ENCODE measurements at regions not wholly inside any gene's neighbourhood (a gene's known extent, or its start where the extent isn't known, plus 50 kb on each side); places are given as distances from the start of the nearest gene placed in this dataset.

- CTCF ChIA-PET, result interaction anchor here (0.6 to 15.8 kb wide), 32 partner anchors 9 to 814 kb away, joined by 3 to 304 read pairs (median 6); partner anchors contain the start of gene PHKG1
- no TSS peak for BruUV-seq (replicated peaks)
- H3K36me3 Mint-ChIP-seq (ENCODE audit: insufficient read depth, unreplicated experiment), result no peaks in the 10 kb centered on the region
- intact Hi-C loops (cut with micrococcal nuclease), result no loop called here
- DNase-seq (ENCODE audit: unreplicated experiment), result no peak
- H3K27ac Mint-ChIP-seq (ENCODE audit: low read depth, unreplicated experiment), result no peak overlapping the region
- H3K27me3 Mint-ChIP-seq (ENCODE audit: insufficient read depth, unreplicated experiment), result peaks cover 12% of the 10 kb centered on the region
- TF ChIP-seq, protein P1, sequence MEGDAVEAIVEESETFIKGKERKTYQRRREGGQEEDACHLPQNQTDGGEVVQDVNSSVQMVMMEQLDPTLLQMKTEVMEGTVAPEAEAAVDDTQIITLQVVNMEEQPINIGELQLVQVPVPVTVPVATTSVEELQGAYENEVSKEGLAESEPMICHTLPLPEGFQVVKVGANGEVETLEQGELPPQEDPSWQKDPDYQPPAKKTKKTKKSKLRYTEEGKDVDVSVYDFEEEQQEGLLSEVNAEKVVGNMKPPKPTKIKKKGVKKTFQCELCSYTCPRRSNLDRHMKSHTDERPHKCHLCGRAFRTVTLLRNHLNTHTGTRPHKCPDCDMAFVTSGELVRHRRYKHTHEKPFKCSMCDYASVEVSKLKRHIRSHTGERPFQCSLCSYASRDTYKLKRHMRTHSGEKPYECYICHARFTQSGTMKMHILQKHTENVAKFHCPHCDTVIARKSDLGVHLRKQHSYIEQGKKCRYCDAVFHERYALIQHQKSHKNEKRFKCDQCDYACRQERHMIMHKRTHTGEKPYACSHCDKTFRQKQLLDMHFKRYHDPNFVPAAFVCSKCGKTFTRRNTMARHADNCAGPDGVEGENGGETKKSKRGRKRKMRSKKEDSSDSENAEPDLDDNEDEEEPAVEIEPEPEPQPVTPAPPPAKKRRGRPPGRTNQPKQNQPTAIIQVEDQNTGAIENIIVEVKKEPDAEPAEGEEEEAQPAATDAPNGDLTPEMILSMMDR (IDR thresholded peaks at IDR 0.05; ENCODE audit: unreplicated experiment), result no peak
- no peak overlapping the region for H3K4me3 Mint-ChIP-seq (ENCODE audit: unreplicated experiment)
- H3K9me3 Mint-ChIP-seq (ENCODE audit: unreplicated experiment), result no peaks in the 10 kb centered on the region
- no peaks in the 10 kb centered on the region for H3K4me1 Mint-ChIP-seq (ENCODE audit: insufficient read depth, unreplicated experiment)
- POLR2A ChIA-PET, result no interaction called here
Observed at GRCh38 chr7:55279080-55279845, 85.9 kb upstream of the LANCL2 start.

DNA sequence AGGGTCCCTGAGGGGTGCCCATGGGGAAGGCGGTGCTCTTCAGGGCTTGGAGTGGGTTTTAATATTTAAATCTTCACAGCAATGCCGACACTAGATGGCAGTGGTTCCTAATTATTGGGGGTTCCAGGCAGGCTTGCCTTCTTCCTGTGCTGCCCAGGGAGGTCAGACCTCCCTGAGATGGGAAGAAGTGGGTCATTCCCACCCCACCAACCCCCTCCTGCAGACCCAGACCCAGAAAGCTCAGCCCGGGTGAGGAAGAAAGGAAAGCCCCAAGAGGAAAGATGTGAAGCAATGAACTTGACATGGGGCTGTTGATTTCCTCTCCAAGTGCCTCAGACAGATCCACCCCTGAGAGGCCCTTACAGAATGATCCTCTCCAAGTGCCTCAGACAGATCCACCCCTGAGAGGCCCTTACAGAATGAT lies 85.1 kb upstream of the LANCL2 start:
- no peak overlapping the region for H3K27ac Mint-ChIP-seq (ENCODE audit: low read depth, unreplicated experiment)
- no peaks in the 10 kb centered on the region for H3K9me3 Mint-ChIP-seq (ENCODE audit: unreplicated experiment)
- peaks cover 12% of the 10 kb centered on the region for H3K27me3 Mint-ChIP-seq (ENCODE audit: insufficient read depth, unreplicated experiment)
- intact Hi-C loops (cut with micrococcal nuclease), result loop anchor here (1.0 to 5.0 kb wide), 2 partner anchors 135 to 317 kb away; no protein-coding TSS in a partner anchor
- H3K4me1 Mint-ChIP-seq (ENCODE audit: insufficient read depth, unreplicated experiment), result no peaks in the 10 kb centered on the region
- CTCF ChIA-PET, result interaction anchor here (0.6 to 15.8 kb wide), 53 partner anchors 9 to 813 kb away, joined by 3 to 304 read pairs (median 5); partner anchors contain the start of gene PHKG1
- POLR2A ChIA-PET, result interaction anchor here (0.7 to 2.1 kb wide), 2 partner anchors 86 to 100 kb away, joined by 3 to 7 read pairs; partner anchors contain the start of gene LANCL2
- TF ChIP-seq, protein P1 (IDR thresholded peaks at IDR 0.05; ENCODE audit: unreplicated experiment), result peak; percentile 70
- no peak overlapping the region for H3K4me3 Mint-ChIP-seq (ENCODE audit: unreplicated experiment)
- no peaks in the 10 kb centered on the region for H3K36me3 Mint-ChIP-seq (ENCODE audit: insufficient read depth, unreplicated experiment)
- DNase-seq (ENCODE audit: unreplicated experiment), result peak; percentile 74
- no TSS peak for BruUV-seq (replicated peaks)

DNA sequence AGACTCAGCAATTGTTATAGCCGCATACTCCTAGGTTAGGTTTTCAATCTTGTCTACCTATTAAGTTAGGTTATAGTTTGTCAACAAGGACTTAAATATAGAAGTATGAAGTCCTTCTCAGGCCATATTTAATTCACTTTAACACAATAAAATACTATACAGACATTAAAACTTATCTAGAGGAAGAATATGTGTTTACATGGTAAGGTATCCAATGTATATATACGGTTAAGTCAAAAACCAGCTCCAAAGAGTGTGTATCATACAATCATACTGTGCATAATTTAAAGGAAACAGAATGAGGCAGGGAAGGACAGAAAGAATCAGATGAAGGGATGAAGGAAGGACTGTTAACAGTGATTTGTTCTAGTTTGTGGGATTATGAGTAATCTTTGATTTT lies 79.5 kb upstream of the LANCL2 start:
- intact Hi-C loops (cut with micrococcal nuclease), result no loop called here

GRCh38 chr7:55286666-55287065 lies 78.5 kb upstream of the LANCL2 start:
- Mint-ChIP-seq H3K27me3 (ENCODE audit: insufficient read depth, unreplicated experiment) (peaks cover 71% of the 10 kb centered on the region), H3K36me3 (ENCODE audit: insufficient read depth, unreplicated experiment) (peaks cover 2% of the 10 kb centered on the region), H3K27ac (ENCODE audit: low read depth, unreplicated experiment) (no peak overlapping the region), H3K4me3 (ENCODE audit: unreplicated experiment) (no peak overlapping the region), H3K4me1 (ENCODE audit: insufficient read depth, unreplicated experiment) (no peaks in the 10 kb centered on the region), H3K9me3 (ENCODE audit: unreplicated experiment) (no peaks in the 10 kb centered on the region)
- TF ChIP-seq, protein P1 (IDR thresholded peaks at IDR 0.05; ENCODE audit: unreplicated experiment), result no peak
- ChIA-PET CTCF (interaction anchor here (1.8 to 15.8 kb wide), 2 partner anchors 9 to 129 kb away, joined by 4 to 304 read pairs; no protein-coding TSS in a partner anchor), POLR2A (interaction anchor here (3.6 kb wide), 1 partner anchor 79 kb away, joined by 27 read pairs; the partner anchor contains the start of gene LANCL2)
- no peak for DNase-seq (ENCODE audit: unreplicated experiment)
- BruUV-seq (replicated peaks), result no TSS peak
- intact Hi-C loops (cut with micrococcal nuclease), result no loop called here

More for the DNA sequence above, 79.5 kb upstream of the LANCL2 start:
- Mint-ChIP-seq H3K4me3 (ENCODE audit: unreplicated experiment) (no peak overlapping the region), H3K9me3 (ENCODE audit: unreplicated experiment) (no peaks in the 10 kb centered on the region), H3K36me3 (ENCODE audit: insufficient read depth, unreplicated experiment) (no peaks in the 10 kb centered on the region), H3K4me1 (ENCODE audit: insufficient read depth, unreplicated experiment) (no peaks in the 10 kb centered on the region), H3K27ac (ENCODE audit: low read depth, unreplicated experiment) (no peak overlapping the region), H3K27me3 (ENCODE audit: insufficient read depth, unreplicated experiment) (peaks cover 61% of the 10 kb centered on the region)
- no peak for DNase-seq (ENCODE audit: unreplicated experiment)
- no TSS peak for BruUV-seq (replicated peaks)
- ChIA-PET POLR2A (interaction anchor here (1.4 kb wide), 1 partner anchor 80 kb away, joined by 3 read pairs; no protein-coding TSS in a partner anchor), CTCF (interaction anchor here (0.6 to 15.8 kb wide), 3 partner anchors 124 to 245 kb away, joined by 3 to 304 read pairs (median 4); no protein-coding TSS in a partner anchor)
- TF ChIP-seq, protein P1 (IDR thresholded peaks at IDR 0.05; ENCODE audit: unreplicated experiment), result no peak

All from MCF 10A (cell line).